CD4-positive, alpha-beta T cell (primary cell): ENCODE measurements at regions not wholly inside any gene's neighbourhood (a gene's known extent, or its start where the extent isn't known, plus 50 kb on each side); places are given as distances from the start of the nearest gene placed in this dataset.

Experiments
- ATAC-seq: fragments of 200-7000 bp; cut with Tn5 transposase; one replicate; pipeline ENCODE4 v1.10.0; 2022; ENCODE audit warnings: mild to moderate bottlenecking; ENCODE audit not compliant: poor library complexity
- CTCF ChIA-PET: fragments of 350-600 bp; sonication (Branson Sonifier 250); formaldehyde crosslinking; loops from one replicate; lab custom pipeline; 2021; ENCODE audit warnings: antibody characterized with exemption, inconsistent platforms; lab: Charles Lee
- POLR2A ChIA-PET: fragments of 350-600 bp; sonication (Branson Sonifier 250); formaldehyde crosslinking; loops from one replicate; lab custom pipeline; 2021; ENCODE audit warnings: antibody characterized with exemption, inconsistent platforms; lab: Charles Lee
- DNase-seq, 14 experiments: peaks; one replicate each; pipeline ENCODE4 v3.0.0-alpha.2; 2013 to 2020; ENCODE audit warnings: mixed read lengths in 2 of 14
- H3K27ac ChIP-seq, 2 donors: one replicate each; pipeline versions ENCODE4 v1.5.1 to v1.7.0; 2013; ENCODE audit warnings: low read length in 2 of 2, low read depth in 1 of 2, mild to moderate bottlenecking in 1 of 2
- H3K27me3 ChIP-seq, 2 experiments: 1 replicate in 1 of 2; 2 replicates in 1 of 2; pipeline versions ENCODE4 v1.6.1 to v1.7.0; 2013; ENCODE audit warnings: low read length in 2 of 2, control low read depth in 1 of 2, mild to moderate bottlenecking in 1 of 2, moderate library complexity in 1 of 2; ENCODE audit not compliant: insufficient read depth in 2 of 2, control insufficient read depth in 1 of 2
- H3K36me3 ChIP-seq: one replicate; pipeline ENCODE4 v1.6.1; 2013; ENCODE audit warnings: low read length, control low read depth; ENCODE audit not compliant: insufficient read depth
- H3K4me1 ChIP-seq: one replicate; pipeline ENCODE4 v1.6.1; 2013; ENCODE audit warnings: low read length, control low read depth; ENCODE audit not compliant: insufficient read depth
- H3K4me3 ChIP-seq: one replicate; pipeline ENCODE4 v1.5.1; 2013; ENCODE audit warnings: mild to moderate bottlenecking, low read length, moderate library complexity
- H3K9me3 ChIP-seq, 2 experiments: 1 replicate in 1 of 2; 2 replicates in 1 of 2; pipeline versions ENCODE4 v1.6.1 to v1.7.0; 2013; ENCODE audit warnings: low read length in 2 of 2, mild to moderate bottlenecking in 2 of 2, control low read depth in 1 of 2, moderate library complexity in 1 of 2; ENCODE audit not compliant: control insufficient read depth in 1 of 2, insufficient read depth in 1 of 2
- H3K27ac Mint-ChIP-seq: one replicate; pipeline ENCODE4 v1.8.0; 2020; ENCODE audit warnings: mixed read lengths
- H3K27me3 Mint-ChIP-seq: one replicate; pipeline ENCODE4 v1.8.0; 2021; ENCODE audit warnings: mixed read lengths
- H3K36me3 Mint-ChIP-seq: one replicate; pipeline ENCODE4 v1.8.0; 2021; ENCODE audit warnings: low read depth, mixed read lengths
- H3K4me1 Mint-ChIP-seq: one replicate; pipeline ENCODE4 v1.8.0; 2021; ENCODE audit warnings: low read depth, mixed read lengths
- H3K4me3 Mint-ChIP-seq: one replicate; pipeline ENCODE4 v1.8.0; 2020; ENCODE audit warnings: mild to moderate bottlenecking, mixed read lengths
- H3K9me3 Mint-ChIP-seq: one replicate; pipeline ENCODE4 v1.8.0; 2020; ENCODE audit warnings: mixed read lengths
- intact Hi-C, 2 experiments: fragments of 100-400 bp; cut with DNase I in 1 of 2; cut with micrococcal nuclease in 1 of 2; formaldehyde crosslinking; loops; one replicate each; pipeline versions ENCODE4 v1.15.1 to v1.9.0; 2023 to 2025; cut with DNase I, micrococcal nuclease
- TF ChIP-seq, protein P1 (sequence below): fragments of 200-600 bp; IDR thresholded peaks from one replicate; pipeline ENCODE4 v1.8.0; 2022; ENCODE audit warnings: antibody characterized with exemption, mild to moderate bottlenecking

DNA sequence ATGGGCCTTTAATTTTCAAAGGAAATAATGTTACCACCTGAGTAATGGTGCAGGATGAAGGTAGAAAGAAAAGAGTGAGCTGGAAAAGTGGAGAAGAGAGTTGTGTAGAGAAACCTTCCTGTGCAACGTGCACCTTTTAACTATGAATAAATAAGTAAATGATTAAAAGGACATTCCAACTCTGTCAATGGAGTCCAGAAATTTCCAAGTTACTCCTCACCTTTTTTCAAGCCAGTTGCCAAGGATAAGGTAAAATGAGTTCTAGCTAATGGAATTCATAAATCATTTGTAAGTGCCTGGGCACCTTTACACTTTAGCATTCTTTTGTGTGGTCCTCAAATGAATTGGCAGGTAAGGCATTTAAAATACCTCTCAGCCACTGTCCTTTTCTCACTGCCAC is 549.4 kb upstream of the NRP1 start:
- Mint-ChIP-seq H3K36me3 (no peaks in the 10 kb centered on the region), H3K9me3 (no peaks in the 10 kb centered on the region), H3K4me1 (no peaks in the 10 kb centered on the region), H3K4me3 (no peak overlapping the region), H3K27me3 (no peaks in the 10 kb centered on the region), H3K27ac (no peak overlapping the region)
- TF ChIP-seq, protein P1, sequence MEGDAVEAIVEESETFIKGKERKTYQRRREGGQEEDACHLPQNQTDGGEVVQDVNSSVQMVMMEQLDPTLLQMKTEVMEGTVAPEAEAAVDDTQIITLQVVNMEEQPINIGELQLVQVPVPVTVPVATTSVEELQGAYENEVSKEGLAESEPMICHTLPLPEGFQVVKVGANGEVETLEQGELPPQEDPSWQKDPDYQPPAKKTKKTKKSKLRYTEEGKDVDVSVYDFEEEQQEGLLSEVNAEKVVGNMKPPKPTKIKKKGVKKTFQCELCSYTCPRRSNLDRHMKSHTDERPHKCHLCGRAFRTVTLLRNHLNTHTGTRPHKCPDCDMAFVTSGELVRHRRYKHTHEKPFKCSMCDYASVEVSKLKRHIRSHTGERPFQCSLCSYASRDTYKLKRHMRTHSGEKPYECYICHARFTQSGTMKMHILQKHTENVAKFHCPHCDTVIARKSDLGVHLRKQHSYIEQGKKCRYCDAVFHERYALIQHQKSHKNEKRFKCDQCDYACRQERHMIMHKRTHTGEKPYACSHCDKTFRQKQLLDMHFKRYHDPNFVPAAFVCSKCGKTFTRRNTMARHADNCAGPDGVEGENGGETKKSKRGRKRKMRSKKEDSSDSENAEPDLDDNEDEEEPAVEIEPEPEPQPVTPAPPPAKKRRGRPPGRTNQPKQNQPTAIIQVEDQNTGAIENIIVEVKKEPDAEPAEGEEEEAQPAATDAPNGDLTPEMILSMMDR, result no peak
- no peaks in the 10 kb centered on the region for H3K27me3 ChIP-seq
- H3K36me3 ChIP-seq, result no peaks in the 10 kb centered on the region
- POLR2A ChIA-PET, result no interaction called here
- no peak overlapping the region for H3K4me3 ChIP-seq
- intact Hi-C loops, result no loop called here
- H3K27ac ChIP-seq, result no peak overlapping the region
- CTCF ChIA-PET, result no interaction called here
- no peaks in the 10 kb centered on the region for H3K9me3 ChIP-seq
- no peaks in the 10 kb centered on the region for H3K4me1 ChIP-seq
- DNase-seq, result no peak
- no peak for ATAC-seq

DNA sequence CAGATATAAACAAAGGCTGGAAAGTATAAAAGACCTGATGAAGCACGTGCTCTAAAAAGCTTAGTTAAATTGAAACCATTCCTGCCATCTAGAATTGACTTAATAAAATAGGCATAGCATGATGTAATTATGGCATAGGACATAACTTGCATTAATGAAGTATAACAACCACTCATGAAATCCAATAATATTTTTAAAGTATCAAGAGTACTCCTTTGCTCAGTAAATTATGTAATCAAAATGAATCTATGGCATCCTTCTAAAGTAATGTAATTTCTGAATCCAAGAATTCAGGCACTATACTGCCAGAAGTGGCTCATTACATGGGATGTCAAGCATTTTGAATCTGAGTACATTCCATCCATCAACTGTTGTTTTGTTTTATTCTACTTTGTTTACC is 548.5 kb upstream of the NRP1 start:
- intact Hi-C loops, result no loop called here

DNA sequence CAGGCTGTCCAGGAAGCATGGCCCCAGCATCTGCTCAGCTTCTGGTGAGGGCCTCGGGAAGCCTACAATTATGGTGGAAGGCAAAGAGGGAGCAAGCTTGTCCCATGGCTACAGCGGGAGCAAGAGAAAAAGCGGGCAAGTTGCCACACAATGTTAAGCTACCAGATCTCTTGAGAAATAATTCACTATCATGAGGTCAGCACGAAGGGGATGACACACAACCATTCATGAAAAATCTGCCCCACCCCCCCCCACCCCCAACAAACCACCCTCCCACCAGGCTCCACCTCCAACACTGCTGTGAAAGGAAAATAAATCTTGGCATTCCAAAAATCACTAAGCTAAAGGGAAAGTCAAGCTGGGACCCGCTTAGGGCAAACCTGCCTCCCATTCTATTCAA is 545.8 kb upstream of the NRP1 start:
- H3K4me1 ChIP-seq, result no peaks in the 10 kb centered on the region
- Mint-ChIP-seq H3K4me1 (no peaks in the 10 kb centered on the region), H3K27me3 (no peaks in the 10 kb centered on the region), H3K9me3 (no peaks in the 10 kb centered on the region), H3K4me3 (no peak overlapping the region), H3K36me3 (no peaks in the 10 kb centered on the region), H3K27ac (no peak overlapping the region)
- no peak for ATAC-seq
- H3K27me3 ChIP-seq, result no peaks in the 10 kb centered on the region
- DNase-seq, result no peak
- ChIA-PET CTCF (no interaction called here), POLR2A (no interaction called here)
- no peaks in the 10 kb centered on the region for H3K36me3 ChIP-seq
- intact Hi-C loops, result no loop called here
- TF ChIP-seq, protein P1, result no peak
- no peaks in the 10 kb centered on the region for H3K9me3 ChIP-seq
- no peak overlapping the region for H3K4me3 ChIP-seq
- H3K27ac ChIP-seq, result no peak overlapping the region

More for the DNA sequence above, 548.5 kb upstream of the NRP1 start:
- Mint-ChIP-seq H3K4me1 (no peaks in the 10 kb centered on the region), H3K9me3 (no peaks in the 10 kb centered on the region), H3K4me3 (no peak overlapping the region), H3K27ac (no peak overlapping the region), H3K36me3 (no peaks in the 10 kb centered on the region), H3K27me3 (no peaks in the 10 kb centered on the region)
- Histone ChIP-seq H3K9me3 (no peaks in the 10 kb centered on the region), H3K4me3 (no peak overlapping the region), H3K27me3 (no peaks in the 10 kb centered on the region), H3K27ac (no peak overlapping the region), H3K4me1 (no peaks in the 10 kb centered on the region), H3K36me3 (no peaks in the 10 kb centered on the region)
- ChIA-PET POLR2A (no interaction called here), CTCF (no interaction called here)
- ATAC-seq, result no peak
- TF ChIP-seq, protein P1, result no peak
- no peak for DNase-seq
